ENCODE measurements at regions not wholly inside any gene's neighbourhood (a gene's known extent, or its start where the extent isn't known, plus 50 kb on each side); places are given as distances from the start of the nearest gene placed in this dataset.

- TF ChIP-seq ZNF70 (CRISPR knock-in tag; IDR thresholded peaks at IDR 0.05) (no peak), SNAI2 (CRISPR knock-in tag; IDR thresholded peaks at IDR 0.05) (no peak), CREB5 (CRISPR knock-in tag; IDR thresholded peaks at IDR 0.05; ENCODE audit: low read depth) (no peak), POU6F1 (CRISPR knock-in tag; IDR thresholded peaks at IDR 0.05; ENCODE audit: borderline replicate concordance, low read depth) (no peak), ZNF8 (CRISPR knock-in tag; IDR thresholded peaks at IDR 0.05) (no peak)
- ATAC-seq, result no peak
These were observed 146.3 kb upstream of the SKOR2 start for GRCh38 chr18:47397671-47398319.

GRCh38 chr18:47391665-47392064, 140.2 kb upstream of the SKOR2 start:
- TF ChIP-seq CSRNP3 (CRISPR knock-in tag; IDR thresholded peaks at IDR 0.05), result no peak
- no peak for TF ChIP-seq BACH2 (CRISPR knock-in tag; IDR thresholded peaks at IDR 0.05; ENCODE audit: borderline replicate concordance)
- no peak for TF ChIP-seq CSDC2 (CRISPR knock-in tag; IDR thresholded peaks at IDR 0.05)
- no peak for TF ChIP-seq TCF4 (CRISPR knock-in tag; IDR thresholded peaks at IDR 0.05; ENCODE audit: borderline replicate concordance)
- no peak for TF ChIP-seq ISL1 (CRISPR knock-in tag; IDR thresholded peaks at IDR 0.05)
- no peak for TF ChIP-seq PATZ1 (CRISPR knock-in tag; IDR thresholded peaks at IDR 0.05; ENCODE audit: borderline replicate concordance)
- no peak for TF ChIP-seq ZFP3 (CRISPR knock-in tag; IDR thresholded peaks at IDR 0.05)
- TF ChIP-seq POU6F1 (CRISPR knock-in tag; IDR thresholded peaks at IDR 0.05; ENCODE audit: borderline replicate concordance, low read depth), result no peak
- no peak for TF ChIP-seq TOX (CRISPR knock-in tag; IDR thresholded peaks at IDR 0.05; ENCODE audit: borderline replicate concordance)
- TF ChIP-seq GLIS3 (CRISPR knock-in tag; IDR thresholded peaks at IDR 0.05), result no peak
- TF ChIP-seq ZNF70 (CRISPR knock-in tag; IDR thresholded peaks at IDR 0.05), result no peak
- no peak for TF ChIP-seq ZC3H10 (CRISPR knock-in tag; IDR thresholded peaks at IDR 0.05)
- TF ChIP-seq ZNF565 (CRISPR knock-in tag; conservative IDR thresholded peaks at IDR 0.05; ENCODE audit: low read depth), result no peak
- no peak for TF ChIP-seq TSHZ2 (CRISPR knock-in tag; IDR thresholded peaks at IDR 0.05)
- TF ChIP-seq ESRRG (CRISPR knock-in tag; IDR thresholded peaks at IDR 0.05), result no peak
- TF ChIP-seq OSR1 (CRISPR knock-in tag; IDR thresholded peaks at IDR 0.05), result no peak
- no peak for ATAC-seq
